Nephron (organoid): ENCODE measurements at regions not wholly inside any gene's neighbourhood (a gene's known extent, or its start where the extent isn't known, plus 50 kb on each side); places are given as distances from the start of the nearest gene placed in this dataset.
A peak's percentile ranks its signal among the peaks of the same experiment; 100 is the strongest.

Experiments used
- H3K27ac Mint-ChIP-seq, 3 experiments: 2 replicates each; pipeline ENCODE4 v1.8.0; 2020; ENCODE audit warnings: mixed read lengths in 3 of 3, mild to moderate bottlenecking in 2 of 3, moderate library complexity in 1 of 3
- H3K27me3 Mint-ChIP-seq: 2 replicates; pipeline ENCODE4 v1.8.0; 2021; ENCODE audit warnings: low read depth, mild to moderate bottlenecking, moderate library complexity, mixed read lengths
- H3K36me3 Mint-ChIP-seq: 2 replicates; pipeline ENCODE4 v1.8.0; 2020; ENCODE audit warnings: low read depth, mixed read lengths
- H3K4me1 Mint-ChIP-seq: 2 replicates; pipeline ENCODE4 v1.8.0; 2020; ENCODE audit warnings: mixed read lengths
- H3K4me3 Mint-ChIP-seq, 3 experiments: 2 replicates each; pipeline ENCODE4 v1.8.0; 2020; ENCODE audit warnings: mild to moderate bottlenecking in 3 of 3, mixed read lengths in 3 of 3, moderate library complexity in 2 of 3
- H3K9me3 Mint-ChIP-seq: 2 replicates; pipeline ENCODE4 v1.8.0; 2020; ENCODE audit warnings: mixed read lengths
- CTCF ChIP-seq, 3 experiments: fragments of 200-600 bp; sonication (generic); IDR thresholded peaks; one replicate each; pipeline ENCODE4 v1.5.0; 2021; ENCODE audit warnings: antibody characterized with exemption in 3 of 3; ENCODE audit not compliant: unreplicated experiment in 3 of 3

GRCh38 chr13:59494151-59494550 is 669.6 kb downstream of the DIAPH3 start:
- H3K9me3 Mint-ChIP-seq, result no peaks in the 10 kb centered on the region
- H3K36me3 Mint-ChIP-seq, result no peaks in the 10 kb centered on the region
- H3K27ac Mint-ChIP-seq, result peak overlapping the region; percentile 24 to 84 (median 61)
- no peaks in the 10 kb centered on the region for H3K27me3 Mint-ChIP-seq
- H3K4me1 Mint-ChIP-seq, result peaks cover 58% of the 10 kb centered on the region
- H3K4me3 Mint-ChIP-seq, result no peak overlapping the region
- no peak for TF ChIP-seq CTCF (IDR thresholded peaks at IDR 0.05; ENCODE audit: unreplicated experiment in 3 of 3)

- Mint-ChIP-seq H3K9me3 (no peaks in the 10 kb centered on the region), H3K36me3 (no peaks in the 10 kb centered on the region), H3K4me1 (peaks cover 58% of the 10 kb centered on the region), H3K4me3 (no peak overlapping the region), H3K27me3 (no peaks in the 10 kb centered on the region), H3K27ac (peak overlapping the region; percentile 24 to 84 (median 61))
- no peak for TF ChIP-seq CTCF (IDR thresholded peaks at IDR 0.05; ENCODE audit: unreplicated experiment in 3 of 3)
Observed at GRCh38 chr13:59494560-59494970, 669.2 kb downstream of the DIAPH3 start.

- peaks cover 58% of the 10 kb centered on the region for H3K4me1 Mint-ChIP-seq
- H3K9me3 Mint-ChIP-seq, result no peaks in the 10 kb centered on the region
- peak overlapping the region; percentile 23 to 84 (median 61) for H3K27ac Mint-ChIP-seq
- TF ChIP-seq CTCF (IDR thresholded peaks at IDR 0.05; ENCODE audit: unreplicated experiment in 3 of 3), result no peak
- no peaks in the 10 kb centered on the region for H3K27me3 Mint-ChIP-seq
- H3K4me3 Mint-ChIP-seq, result peak overlapping the region in 1 of 3 experiments; percentile 35
- H3K36me3 Mint-ChIP-seq, result no peaks in the 10 kb centered on the region
Observed at GRCh38 chr13:59495299-59495698, 668.4 kb downstream of the DIAPH3 start.

GRCh38 chr13:59495936-59496512 is 667.7 kb downstream of the DIAPH3 start:
- peak overlapping the region; percentile 61 to 84 (median 61) for H3K27ac Mint-ChIP-seq
- TF ChIP-seq CTCF (IDR thresholded peaks at IDR 0.05; ENCODE audit: unreplicated experiment in 3 of 3), result no peak
- no peaks in the 10 kb centered on the region for H3K27me3 Mint-ChIP-seq
- H3K4me3 Mint-ChIP-seq, result peak overlapping the region in 1 of 3 experiments; percentile 35
- H3K36me3 Mint-ChIP-seq, result no peaks in the 10 kb centered on the region
- no peaks in the 10 kb centered on the region for H3K9me3 Mint-ChIP-seq
- peaks cover 58% of the 10 kb centered on the region for H3K4me1 Mint-ChIP-seq

- peaks cover 49% of the 10 kb centered on the region for H3K4me1 Mint-ChIP-seq
- H3K9me3 Mint-ChIP-seq, result no peaks in the 10 kb centered on the region
- no peaks in the 10 kb centered on the region for H3K36me3 Mint-ChIP-seq
- no peak for TF ChIP-seq CTCF (IDR thresholded peaks at IDR 0.05; ENCODE audit: unreplicated experiment in 3 of 3)
- H3K4me3 Mint-ChIP-seq, result peak overlapping the region in 1 of 3 experiments; percentile 3
- no peaks in the 10 kb centered on the region for H3K27me3 Mint-ChIP-seq
- peak overlapping the region in 2 of 3 experiments; percentile 24 to 33 for H3K27ac Mint-ChIP-seq
Observed at GRCh38 chr13:59497621-59498247, 666.0 kb downstream of the DIAPH3 start.

GRCh38 chr13:59501004-59501403 is 662.7 kb downstream of the DIAPH3 start:
- no peaks in the 10 kb centered on the region for H3K36me3 Mint-ChIP-seq
- H3K27ac Mint-ChIP-seq, result no peak overlapping the region

More at GRCh38 chr13:59501004-59501403, 662.7 kb downstream of the DIAPH3 start:
- Mint-ChIP-seq H3K4me3 (no peak overlapping the region), H3K4me1 (peaks cover 21% of the 10 kb centered on the region), H3K9me3 (no peaks in the 10 kb centered on the region), H3K27me3 (no peaks in the 10 kb centered on the region)
- no peak for TF ChIP-seq CTCF (IDR thresholded peaks at IDR 0.05; ENCODE audit: unreplicated experiment in 3 of 3)
